C4-2B (cell line): ENCODE measurements at regions not wholly inside any gene's neighbourhood (a gene's known extent, or its start where the extent isn't known, plus 50 kb on each side); places are given as distances from the start of the nearest gene placed in this dataset.
"Not testable (repeated sequence)": the region's sequence is repeated elsewhere in the genome, so short reads cannot be mapped to it uniquely, and the experiment has no call there.

Experiments used
- H3K27ac ChIP-seq: fragments of 450-650 bp; 2 replicates; pipeline ENCODE4 v1.5.1; 2017
- CTCF ChIP-seq: fragments of 450-650 bp; conservative IDR thresholded peaks from 2 replicates; pipeline ENCODE4 v1.5.1; 2017; ENCODE audit warnings: mild to moderate bottlenecking
- ZFX ChIP-seq: fragments of 450-650 bp; IDR thresholded peaks from 2 replicates; pipeline ENCODE4 v1.6.1; 2017

DNA sequence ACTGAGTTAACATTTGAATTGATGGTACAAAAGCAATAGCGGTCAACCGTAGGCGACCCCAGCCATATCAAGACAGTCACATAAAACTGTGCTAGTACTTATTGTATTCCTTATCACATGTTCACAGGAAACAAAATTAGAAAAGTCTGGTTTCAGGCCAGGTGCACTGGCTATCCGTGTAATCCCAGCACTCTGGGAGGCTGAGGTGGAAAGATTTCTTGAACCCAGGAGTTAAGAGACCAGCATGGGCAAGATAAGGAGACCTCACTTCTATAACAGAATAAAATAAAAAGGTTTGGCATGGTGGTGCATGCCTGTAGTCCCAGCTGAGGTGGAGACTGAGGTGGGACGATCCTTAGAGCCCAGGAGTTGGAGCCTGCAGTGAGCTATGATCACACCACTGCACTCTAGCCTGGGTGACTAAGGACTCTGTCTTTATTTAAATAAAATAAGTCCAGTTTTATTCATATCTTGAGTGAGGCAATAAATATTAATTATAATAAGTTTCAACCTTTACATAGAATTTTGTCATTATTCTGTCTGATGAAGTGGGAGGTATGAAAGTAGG is 84.1 kb upstream of the RGPD4 start:
- TF ChIP-seq ZFX (no peak), CTCF (no peak)
- H3K27ac ChIP-seq: no peak overlapping the region

- no peak overlapping the region for H3K27ac ChIP-seq
- TF ChIP-seq CTCF: no peak
- no peak for TF ChIP-seq ZFX
Measured at GRCh38 chr2:107743274-107743673, 83.4 kb upstream of the RGPD4 start.

DNA sequence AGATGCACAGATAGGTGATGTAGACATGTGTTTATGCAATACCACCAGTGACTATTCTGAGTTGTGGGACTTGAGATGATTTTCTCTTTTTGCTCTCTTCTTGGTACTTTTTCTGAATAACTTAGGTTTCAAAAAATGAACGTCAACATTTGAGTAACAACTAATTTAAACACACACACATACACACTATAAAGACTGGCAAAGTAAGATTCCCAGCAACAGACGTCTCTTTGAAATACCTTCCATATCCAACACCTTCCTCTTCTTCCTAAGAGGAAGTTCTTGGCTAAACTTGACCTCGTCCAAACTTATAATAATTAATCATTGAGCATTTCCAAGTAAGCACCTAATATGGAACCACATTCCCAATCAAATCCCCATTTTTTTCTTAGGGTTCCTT is 81.6 kb upstream of the RGPD4 start:
- H3K27ac ChIP-seq: no peak overlapping the region
- TF ChIP-seq ZFX (no peak), CTCF (no peak)

- not testable (repeated sequence) for H3K27ac ChIP-seq
Measured at GRCh38 chr2:107746552-107747198, 80.0 kb upstream of the RGPD4 start.

- H3K27ac ChIP-seq: not testable (repeated sequence)
Measured at GRCh38 chr2:107747199-107747963, 79.3 kb upstream of the RGPD4 start.

GRCh38 chr2:107747964-107748583 is 78.6 kb upstream of the RGPD4 start:
- H3K27ac ChIP-seq: no peak overlapping the region
- TF ChIP-seq ZFX (no peak), CTCF (no peak)

DNA sequence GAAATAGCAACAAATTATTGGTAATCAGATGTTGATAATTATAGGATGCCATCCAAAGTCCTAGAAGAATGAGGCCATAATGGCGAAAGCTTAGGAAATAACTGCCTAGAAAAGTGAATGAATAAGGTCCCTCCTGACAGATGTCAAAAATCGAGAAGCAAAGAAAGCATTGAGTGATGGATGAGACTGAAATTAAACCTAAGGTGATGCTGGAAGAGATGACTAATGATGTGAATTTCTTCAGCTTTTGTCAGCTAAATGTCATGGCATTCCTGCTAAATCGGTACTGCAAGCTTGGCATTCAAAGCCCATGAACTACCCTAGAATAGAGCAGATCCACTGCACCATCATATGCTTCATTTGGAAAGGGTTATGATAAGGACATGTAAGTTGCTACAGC is 74.8 kb upstream of the RGPD4 start:
- TF ChIP-seq ZFX (no peak), CTCF (no peak)
- H3K27ac ChIP-seq: no peak overlapping the region

DNA sequence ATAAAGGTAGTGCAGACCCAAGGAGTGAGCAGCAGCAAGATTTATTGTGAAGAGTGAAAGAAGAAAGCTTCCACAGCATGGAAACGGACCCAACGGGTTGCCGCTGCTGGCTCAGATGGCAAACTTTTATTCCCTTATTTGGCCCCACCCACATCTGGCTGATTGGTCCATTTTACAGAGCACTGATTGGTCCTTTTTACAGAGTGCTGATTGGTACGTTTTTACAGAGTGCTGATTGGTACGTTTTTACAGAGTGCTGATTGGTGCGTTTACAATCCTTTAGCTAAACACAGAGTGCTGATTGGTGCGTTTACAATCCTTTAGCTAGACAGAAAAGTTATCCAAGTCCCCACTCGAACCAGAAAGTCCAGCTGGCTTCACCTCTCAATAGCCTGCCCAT is 72.9 kb upstream of the RGPD4 start:
- H3K27ac ChIP-seq: not testable (repeated sequence)
